AG20443 (cell line): ENCODE measurements at regions not wholly inside any gene's neighbourhood (a gene's known extent, or its start where the extent isn't known, plus 50 kb on each side); places are given as distances from the start of the nearest gene placed in this dataset.

Experiments
- DNase-seq: peaks from one replicate; pipeline ENCODE4 v3.0.0; 2012; ENCODE audit warnings: low spot score, mixed read lengths

- no peak for DNase-seq
Observed at GRCh38 chr2:129318581-129319421, 660.7 kb upstream of the RAB6C start.

- DNase-seq = no peak
Observed at GRCh38 chr2:129319422-129319717, 660.1 kb upstream of the RAB6C start.

GRCh38 chr2:129320288-129320687 is 659.2 kb upstream of the RAB6C start:
- no peak for DNase-seq

- no peak for DNase-seq
Observed at GRCh38 chr2:129324349-129324748, 655.1 kb upstream of the RAB6C start.

- no peak for DNase-seq
Observed at GRCh38 chr2:129325151-129325550, 654.3 kb upstream of the RAB6C start.

- no peak for DNase-seq
Observed at GRCh38 chr2:129329574-129329973, 649.9 kb upstream of the RAB6C start.

GRCh38 chr2:129330504-129330903 is 649.0 kb upstream of the RAB6C start:
- no peak for DNase-seq

- DNase-seq = no peak
Observed at GRCh38 chr2:129331638-129332037, 647.8 kb upstream of the RAB6C start.

- no peak for DNase-seq
Observed at GRCh38 chr2:129334128-129334527, 645.3 kb upstream of the RAB6C start.

- no peak for DNase-seq
Observed at GRCh38 chr2:129334696-129335410, 644.6 kb upstream of the RAB6C start.

GRCh38 chr2:129336276-129336675 is 643.2 kb upstream of the RAB6C start:
- DNase-seq = no peak

- no peak for DNase-seq
Observed at GRCh38 chr2:129337076-129337475, 642.4 kb upstream of the RAB6C start.

- DNase-seq = no peak
Observed at GRCh38 chr2:129345540-129345939, 633.9 kb upstream of the RAB6C start.

GRCh38 chr2:129347486-129348217 is 631.8 kb upstream of the RAB6C start:
- no peak for DNase-seq

GRCh38 chr2:129354631-129355030 is 624.8 kb upstream of the RAB6C start:
- DNase-seq = no peak

- no peak for DNase-seq
Observed at GRCh38 chr2:129361688-129362087, 617.8 kb upstream of the RAB6C start.

GRCh38 chr2:129366263-129366662 is 613.2 kb upstream of the RAB6C start:
- DNase-seq = no peak

- no peak for DNase-seq
Observed at GRCh38 chr2:129367107-129367506, 612.4 kb upstream of the RAB6C start.

GRCh38 chr2:129369437-129369836 is 610.0 kb upstream of the RAB6C start:
- DNase-seq = no peak

GRCh38 chr2:129374452-129374851 is 605.0 kb upstream of the RAB6C start:
- DNase-seq = no peak

- no peak for DNase-seq
Observed at GRCh38 chr2:129375632-129376425, 603.6 kb upstream of the RAB6C start.

- DNase-seq = no peak
Observed at GRCh38 chr2:129376426-129377077, 602.9 kb upstream of the RAB6C start.
